GM18909 (cell line): ENCODE measurements at regions not wholly inside any gene's neighbourhood (a gene's known extent, or its start where the extent isn't known, plus 50 kb on each side); places are given as distances from the start of the nearest gene placed in this dataset.
"Not testable (repeated sequence)": the region's sequence is repeated elsewhere in the genome, so short reads cannot be mapped to it uniquely, and the experiment has no call there.

Experiments
- ATAC-seq: cut with Tn5 transposase; IDR thresholded peaks from one replicate; pipeline ENCODE4 v1.9.1; 2021; ENCODE audit warnings: mild to moderate bottlenecking; ENCODE audit not compliant: unreplicated experiment, poor library complexity

GRCh38 chr3:13198264-13198879 lies 125.1 kb upstream of the IQSEC1 start:
- no peak for ATAC-seq

DNA sequence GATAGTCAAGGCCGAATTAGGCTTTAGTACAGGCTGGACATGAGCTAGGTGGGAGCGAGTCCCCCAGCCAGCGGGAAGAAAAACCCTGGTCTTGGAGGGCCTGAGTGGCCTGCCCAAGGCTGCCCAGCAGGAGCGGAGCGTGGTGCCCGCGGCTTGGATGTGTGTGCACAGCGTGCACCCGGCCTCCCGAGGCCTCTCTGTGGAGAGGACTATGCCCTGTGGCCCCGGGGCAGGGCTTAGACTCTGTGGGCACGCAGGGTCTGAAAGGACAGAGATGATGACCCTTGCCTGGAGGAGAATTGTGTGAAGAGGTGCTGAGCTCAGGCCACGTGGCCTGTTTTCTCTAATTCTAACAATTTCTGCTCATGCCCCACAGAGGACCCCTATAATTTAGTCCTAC lies 124.6 kb upstream of the IQSEC1 start:
- ATAC-seq, result no peak

DNA sequence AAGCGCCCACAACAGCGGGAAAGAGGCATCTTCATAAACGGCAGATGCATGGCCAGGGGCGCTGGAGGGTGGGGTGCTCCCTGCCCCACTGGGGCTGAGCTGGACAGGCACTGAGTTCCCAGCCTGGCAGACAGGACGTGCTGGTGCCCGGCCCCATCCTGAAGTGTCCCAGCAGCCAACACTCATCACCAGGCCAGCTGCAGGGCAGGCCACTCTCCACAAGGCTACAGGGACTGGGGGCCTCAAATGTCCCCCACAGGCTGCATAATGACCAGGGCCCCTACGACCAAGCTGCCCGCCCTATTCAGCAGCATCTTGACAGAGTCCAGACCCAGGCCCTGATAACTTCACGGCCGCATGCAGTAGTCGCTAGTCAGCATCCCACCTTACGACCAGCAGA lies 124.1 kb upstream of the IQSEC1 start:
- ATAC-seq, result no peak

- no peak for ATAC-seq
Measured at GRCh38 chr3:13195374-13195773, 122.1 kb upstream of the IQSEC1 start.

- ATAC-seq, result no peak
Measured at GRCh38 chr3:13194285-13195209, 121.3 kb upstream of the IQSEC1 start.

DNA sequence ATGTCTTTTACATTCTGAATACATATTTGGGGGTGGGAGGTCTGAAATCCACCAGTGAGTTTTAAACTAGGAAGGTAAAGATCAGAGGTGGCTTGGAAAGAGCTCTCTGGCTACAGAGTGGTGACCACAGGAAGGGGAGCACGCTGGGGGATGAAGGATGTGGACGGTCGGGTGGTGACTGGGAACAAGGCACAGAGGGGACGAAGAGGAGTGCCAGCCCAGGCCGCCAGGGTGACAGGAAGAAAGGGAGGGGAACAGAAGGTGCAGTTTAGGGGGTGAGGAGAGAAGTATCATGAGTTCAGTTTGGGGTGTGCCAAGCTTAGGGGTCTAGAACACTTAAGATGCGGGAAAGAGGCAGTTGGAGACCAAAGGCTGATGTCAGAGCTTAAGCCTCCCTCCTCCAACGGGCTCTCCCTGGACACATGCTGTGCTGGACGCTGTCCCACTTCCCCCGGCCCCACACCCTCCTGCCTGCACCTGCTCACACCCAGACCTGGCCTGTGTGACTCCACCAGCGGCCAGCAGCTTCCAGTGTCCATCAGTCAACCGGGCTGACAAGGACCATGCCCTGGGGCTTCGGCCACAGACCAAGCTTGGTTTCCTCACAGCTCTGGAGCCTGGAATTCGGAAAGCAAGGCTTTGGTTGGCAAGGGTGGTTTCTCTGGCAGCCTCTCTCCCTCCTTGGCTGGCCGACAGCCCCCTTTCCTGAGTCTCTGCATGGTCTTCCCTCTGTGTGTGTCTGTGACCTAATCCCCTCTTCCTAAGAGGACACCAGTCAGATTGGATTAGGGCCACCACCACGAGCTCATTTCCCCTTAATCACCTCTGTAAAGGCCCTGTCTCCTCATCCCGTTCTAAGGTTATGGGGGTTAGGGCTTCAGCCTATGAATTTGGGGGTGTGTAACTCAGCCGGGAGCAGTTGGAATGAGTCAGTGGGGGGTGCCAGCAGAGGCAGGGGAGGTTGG lies 120.4 kb upstream of the IQSEC1 start:
- no peak for ATAC-seq

DNA sequence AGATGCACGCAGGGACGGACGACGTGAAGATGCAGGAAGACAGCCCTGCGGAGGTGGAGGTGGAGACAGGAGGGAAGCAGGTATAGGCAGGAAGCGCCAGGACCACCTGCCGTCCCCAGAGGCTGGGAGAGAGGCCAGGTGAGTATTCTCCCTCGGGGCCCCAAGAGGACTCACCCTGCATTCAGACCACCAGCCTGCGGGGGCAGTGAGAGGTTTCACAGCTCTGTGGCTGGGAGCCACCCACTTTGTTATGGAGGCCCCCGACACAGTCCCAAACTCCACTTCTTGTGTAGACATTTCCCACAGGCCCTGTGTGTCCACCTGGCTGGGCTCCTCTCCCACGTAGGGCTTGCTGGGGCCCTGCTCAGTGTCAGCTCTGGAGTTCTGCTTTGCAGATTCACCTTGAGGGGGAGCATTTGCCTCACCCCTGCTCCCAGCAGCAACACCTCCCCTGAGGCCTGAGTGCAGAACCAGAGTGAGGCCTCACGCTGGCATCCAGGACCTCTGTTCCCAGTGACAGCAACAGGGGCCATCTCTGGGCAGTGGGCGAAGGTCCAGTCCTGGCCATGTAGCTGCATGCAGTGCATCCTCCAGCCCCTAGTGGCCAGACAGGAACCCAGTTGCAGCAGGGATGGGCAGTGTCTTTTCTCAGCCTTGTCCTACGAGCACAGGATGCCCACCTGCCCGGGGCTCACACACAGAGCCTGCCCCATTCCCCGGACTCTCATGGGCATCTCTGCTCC lies 119.4 kb upstream of the IQSEC1 start:
- no peak for ATAC-seq

- ATAC-seq, result no peak
Measured at GRCh38 chr3:13191016-13191415, 117.8 kb upstream of the IQSEC1 start.

DNA sequence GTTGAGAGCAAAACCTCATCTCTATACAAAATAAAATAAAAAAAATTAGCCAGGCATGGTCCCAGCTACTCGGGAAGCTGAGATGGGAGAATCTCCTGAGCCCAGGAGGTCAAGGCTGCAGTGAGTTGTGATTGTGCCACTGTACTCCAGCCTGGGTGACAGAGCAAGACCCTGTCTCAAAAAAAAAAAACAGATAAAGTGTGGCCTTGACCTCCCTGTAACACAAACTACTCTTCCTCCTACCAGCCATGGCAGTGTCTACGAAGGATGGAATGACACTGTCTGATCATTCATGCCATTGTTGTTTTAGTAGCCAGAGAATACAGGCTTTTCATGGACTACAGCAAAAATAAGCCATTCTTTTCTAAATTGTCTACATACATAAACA lies 117.1 kb upstream of the IQSEC1 start:
- no peak for ATAC-seq

GRCh38 chr3:13189639-13190377 lies 116.6 kb upstream of the IQSEC1 start:
- no peak for ATAC-seq

GRCh38 chr3:13188975-13189374 lies 115.7 kb upstream of the IQSEC1 start:
- ATAC-seq, result no peak

DNA sequence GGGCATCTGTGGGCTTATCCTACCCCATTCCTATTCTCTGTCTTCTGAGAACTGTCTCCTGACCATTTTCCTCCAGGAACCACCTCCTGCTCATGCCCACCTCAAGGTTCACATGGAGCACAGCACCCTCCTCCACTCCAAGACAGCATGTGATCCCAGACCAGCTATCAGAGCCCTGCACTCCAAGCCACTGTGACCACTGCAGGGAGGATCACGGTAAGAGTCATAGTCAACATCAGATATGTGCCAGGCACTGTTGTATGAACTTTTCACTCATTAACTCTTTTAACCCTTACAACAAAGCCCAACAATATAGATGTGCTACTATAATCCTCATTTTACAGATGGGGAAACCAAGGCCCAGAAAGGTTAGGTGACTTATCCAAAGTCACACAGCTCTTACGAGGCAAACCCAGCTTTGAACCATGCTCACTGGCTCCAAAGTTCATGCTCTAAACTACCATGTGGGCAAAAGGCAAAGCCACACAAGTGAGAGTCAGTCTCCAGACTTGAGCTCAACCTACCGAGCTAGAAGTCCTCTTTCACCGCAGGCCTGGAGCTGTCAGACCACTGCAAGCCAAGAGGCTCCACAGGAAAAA lies 115.1 kb upstream of the IQSEC1 start:
- no peak for ATAC-seq

DNA sequence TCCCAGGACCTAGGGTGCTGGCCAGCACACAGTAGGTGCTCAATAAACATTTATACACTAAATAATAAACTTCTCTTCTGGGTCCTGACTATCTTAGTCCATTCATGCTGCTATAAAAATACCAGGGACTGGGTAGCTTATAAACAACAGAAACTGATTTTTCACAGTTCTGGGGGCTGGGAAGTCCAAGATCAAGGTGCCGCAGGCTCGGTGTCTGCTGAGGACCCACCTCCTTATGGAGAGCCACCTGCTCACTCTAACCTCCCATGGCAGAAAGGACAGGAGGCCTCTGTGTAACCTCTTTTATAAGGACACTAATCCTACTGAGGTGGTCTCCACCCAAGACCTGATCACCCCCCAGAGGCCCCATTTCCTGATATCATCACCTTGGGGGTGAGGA lies 114.4 kb upstream of the IQSEC1 start:
- ATAC-seq, result no peak

DNA sequence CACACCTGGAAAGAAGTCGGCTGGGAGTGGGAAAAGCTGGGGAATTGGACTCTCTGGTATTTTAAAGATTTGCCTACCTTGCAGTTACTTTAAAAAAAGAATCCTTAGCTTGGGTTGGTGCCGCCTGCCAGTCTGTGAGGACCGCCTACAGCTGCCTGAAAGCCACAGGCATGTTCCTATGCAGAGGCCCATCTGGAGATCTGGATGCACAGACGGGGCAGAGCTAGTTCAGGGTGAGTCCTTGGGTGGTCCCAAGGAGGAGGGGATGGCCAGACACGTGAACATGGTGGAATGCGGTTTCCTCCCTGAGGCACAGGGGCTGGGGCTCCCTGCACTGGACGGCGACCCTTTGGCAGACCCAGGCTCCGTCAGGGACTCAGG lies 113.2 kb upstream of the IQSEC1 start:
- ATAC-seq, result no peak

- ATAC-seq, result no peak
Measured at GRCh38 chr3:13185737-13186434, 112.7 kb upstream of the IQSEC1 start.

DNA sequence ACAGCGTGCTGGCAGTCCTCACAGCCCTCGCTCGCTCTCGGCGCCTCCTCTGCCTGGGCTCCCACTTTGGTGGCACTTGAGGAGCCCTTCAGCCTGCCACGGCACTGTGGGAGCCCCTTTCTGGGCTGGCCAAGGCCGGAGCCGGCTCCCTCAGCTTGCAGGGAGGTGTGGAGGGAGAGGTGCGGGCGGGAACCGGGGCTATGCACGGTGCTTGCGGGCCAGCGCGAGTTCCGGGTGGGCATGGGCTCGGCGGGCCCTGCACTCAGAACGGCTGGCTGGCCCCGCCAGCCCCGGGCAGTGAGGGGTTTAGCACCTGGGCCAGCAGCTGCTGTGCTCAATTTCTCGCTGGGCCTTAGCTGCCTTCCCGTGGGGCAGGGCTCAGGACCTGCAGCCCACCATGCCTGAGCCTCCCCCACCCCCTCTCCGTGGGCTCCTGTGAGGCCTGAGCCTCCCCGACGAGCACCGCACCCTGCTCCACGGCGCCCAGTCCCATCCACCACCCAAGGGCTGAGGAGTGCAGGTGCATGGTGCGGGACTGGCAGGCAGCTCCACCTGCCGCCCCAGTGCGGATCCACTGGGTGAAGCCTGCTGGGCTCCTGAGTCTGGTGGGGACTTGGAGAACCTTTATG lies 106.5 kb upstream of the IQSEC1 start:
- ATAC-seq, result not testable (repeated sequence)

- no peak for ATAC-seq
Measured at GRCh38 chr3:13179181-13179580, 106.0 kb upstream of the IQSEC1 start.

- ATAC-seq, result no peak
Measured at GRCh38 chr3:13178107-13178506, 104.9 kb upstream of the IQSEC1 start.
